ENCODE measurements at regions not wholly inside any gene's neighbourhood (a gene's known extent, or its start where the extent isn't known, plus 50 kb on each side); places are given as distances from the start of the nearest gene placed in this dataset.

- TF ChIP-seq SP1 (IDR thresholded peaks at IDR 0.05): no peak
- TF ChIP-seq ARNT (IDR thresholded peaks at IDR 0.05): no peak
- no peak for TF ChIP-seq CTBP1 (IDR thresholded peaks at IDR 0.05; ENCODE audit: borderline replicate concordance)
Observed at GRCh38 chr4:135485371-135485770, 1283.8 kb upstream of the PABPC4L start.
